Effector CD4-positive, alpha-beta T cell (primary cell): ENCODE measurements at regions not wholly inside any gene's neighbourhood (a gene's known extent, or its start where the extent isn't known, plus 50 kb on each side); places are given as distances from the start of the nearest gene placed in this dataset.

Experiments used
- DNase-seq: peaks from one replicate; pipeline ENCODE4 v3.0.0-alpha.2; 2020

DNA sequence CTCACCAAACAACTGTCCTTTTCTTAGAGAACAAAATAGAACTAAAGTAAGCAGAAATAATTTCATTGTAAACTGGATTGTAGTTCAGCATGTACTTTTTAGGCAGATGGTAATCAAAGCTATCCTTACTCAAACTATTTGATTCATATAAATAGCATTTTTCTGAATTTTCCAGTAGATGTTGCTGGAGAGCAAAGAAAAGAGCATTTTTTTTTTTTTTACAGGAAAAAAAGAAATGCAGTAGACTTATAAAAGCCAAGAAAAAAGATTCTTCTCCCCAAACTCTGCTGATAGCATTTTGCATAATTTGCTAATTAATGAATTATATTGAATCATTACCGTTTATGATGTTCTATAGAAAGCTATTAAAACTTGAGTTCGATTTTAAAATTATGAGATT lies 715.3 kb upstream of the WWC1 start:
- no peak for DNase-seq

DNA sequence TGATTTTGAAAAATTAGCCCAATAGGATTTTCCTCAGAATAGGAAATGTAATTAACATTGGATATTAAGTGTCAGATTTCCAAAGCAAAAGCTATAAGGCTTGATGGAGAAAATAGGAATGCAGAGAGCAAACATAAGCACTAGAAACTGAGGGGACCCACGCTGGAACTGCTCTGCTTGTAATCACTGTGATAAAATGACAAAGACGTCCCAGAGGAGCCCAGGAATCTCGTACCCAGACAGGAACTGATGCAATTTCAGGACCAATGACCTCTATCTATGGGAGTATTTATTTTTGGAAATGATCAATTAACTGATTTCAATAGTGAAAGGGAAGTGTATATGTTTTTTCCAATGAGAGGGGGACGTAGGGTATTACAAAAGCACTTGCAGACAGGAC lies 714.5 kb upstream of the WWC1 start:
- no peak for DNase-seq

DNA sequence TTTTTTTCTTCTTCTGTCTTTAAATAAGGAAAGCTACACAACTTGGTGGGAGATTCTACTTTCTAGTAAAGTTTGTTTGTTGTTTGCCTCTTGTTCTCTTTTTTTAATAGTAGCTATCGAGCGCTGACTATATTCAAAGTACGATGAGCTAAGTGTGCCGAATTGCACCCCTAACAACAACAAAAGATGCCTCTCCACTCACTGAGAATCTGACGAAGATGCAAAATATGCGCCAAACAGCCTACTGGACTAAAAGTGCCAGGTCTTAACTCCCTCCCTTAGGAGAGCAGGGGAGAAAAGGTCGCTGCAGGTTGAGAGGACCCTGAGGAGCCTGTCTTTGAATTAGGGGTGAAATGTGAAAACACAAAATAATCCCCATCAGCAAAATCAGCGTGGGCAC lies 713.8 kb upstream of the WWC1 start:
- no peak for DNase-seq

DNA sequence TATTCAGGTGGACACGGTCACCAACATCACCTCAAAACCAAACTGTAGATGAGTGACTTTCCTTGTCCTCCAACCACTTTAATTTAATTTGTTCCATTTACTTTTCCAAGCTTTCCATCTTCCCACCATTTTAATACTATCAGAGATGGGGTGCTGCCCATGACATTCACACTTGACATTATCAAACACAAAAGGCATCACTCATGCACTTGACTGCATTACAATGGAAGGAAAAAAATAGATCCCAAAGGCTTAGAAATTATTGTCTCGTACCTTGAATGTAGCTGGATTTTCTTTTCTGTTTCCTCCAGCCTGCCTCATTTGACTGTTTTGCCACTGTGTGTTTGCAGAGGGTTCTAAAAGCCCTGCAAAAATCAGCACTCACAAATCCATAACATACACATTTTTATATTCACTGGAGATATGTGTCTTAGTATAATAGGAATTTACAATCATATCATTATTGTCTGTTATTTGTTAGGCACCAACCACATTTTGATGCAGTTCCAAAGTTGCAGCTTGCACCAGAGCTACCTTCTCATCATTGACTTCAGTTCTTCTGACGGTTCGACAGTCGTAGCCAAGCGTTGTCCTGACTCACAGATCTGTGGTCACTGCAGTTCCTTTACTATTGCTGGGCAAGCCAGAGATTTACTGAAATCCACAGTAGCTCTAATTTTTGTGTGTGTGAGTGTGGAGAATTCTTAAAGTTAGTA lies 712.3 kb upstream of the WWC1 start:
- no peak for DNase-seq

DNA sequence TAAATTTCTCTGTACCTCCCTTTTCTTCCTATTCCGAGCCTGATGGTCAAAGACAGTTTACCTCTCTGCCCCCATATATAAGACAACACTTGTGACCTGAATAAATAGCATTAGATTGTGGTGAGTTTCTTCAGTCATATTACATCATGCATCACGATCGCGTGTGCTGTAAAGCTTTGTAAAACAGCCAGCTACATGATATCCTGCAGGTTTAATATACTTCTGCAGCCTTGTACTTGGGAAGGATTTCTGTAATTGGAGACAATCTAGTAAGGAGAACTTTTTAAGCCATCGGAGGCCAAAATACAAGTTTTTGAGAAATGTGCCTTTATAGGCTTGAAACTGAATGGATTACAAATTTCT lies 711.8 kb upstream of the WWC1 start:
- DNase-seq = no peak

DNA sequence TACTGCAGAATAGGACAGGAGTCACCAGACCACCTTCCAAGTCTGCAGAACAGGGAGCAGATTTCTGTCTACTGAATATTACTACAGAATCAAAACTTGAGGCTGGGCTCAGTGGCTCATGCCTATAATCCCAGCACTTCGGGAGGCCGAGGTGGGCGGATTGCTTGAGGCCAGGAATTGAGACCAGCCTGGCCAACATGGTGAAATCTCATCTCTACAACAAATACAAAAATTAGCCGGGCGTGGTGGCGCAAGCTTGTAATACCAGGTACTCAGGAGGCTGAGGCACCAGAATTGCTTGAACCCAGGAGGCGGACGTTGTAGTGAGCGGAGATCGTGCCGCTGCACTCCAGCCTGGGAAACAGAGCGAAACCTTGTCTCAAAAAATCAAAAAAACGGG lies 710.8 kb upstream of the WWC1 start:
- no peak for DNase-seq

DNA sequence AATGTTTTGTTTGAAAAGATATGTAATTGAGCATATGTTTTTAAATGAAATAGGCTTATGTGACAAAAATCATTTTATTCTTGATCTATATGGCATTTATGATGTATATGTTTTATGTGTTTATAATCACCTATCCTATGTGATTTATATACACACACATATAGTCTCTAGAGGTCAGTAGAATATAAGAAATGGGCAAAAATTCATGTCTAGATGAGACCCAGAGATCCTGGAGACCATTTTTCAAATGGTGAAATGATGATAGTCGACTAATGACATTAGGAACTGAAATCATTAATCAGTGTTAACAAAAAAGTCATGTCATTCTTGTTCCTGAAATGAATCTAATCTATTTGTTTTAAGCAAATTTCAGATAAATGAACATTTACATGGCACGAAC lies 709.2 kb upstream of the WWC1 start:
- DNase-seq = no peak

DNA sequence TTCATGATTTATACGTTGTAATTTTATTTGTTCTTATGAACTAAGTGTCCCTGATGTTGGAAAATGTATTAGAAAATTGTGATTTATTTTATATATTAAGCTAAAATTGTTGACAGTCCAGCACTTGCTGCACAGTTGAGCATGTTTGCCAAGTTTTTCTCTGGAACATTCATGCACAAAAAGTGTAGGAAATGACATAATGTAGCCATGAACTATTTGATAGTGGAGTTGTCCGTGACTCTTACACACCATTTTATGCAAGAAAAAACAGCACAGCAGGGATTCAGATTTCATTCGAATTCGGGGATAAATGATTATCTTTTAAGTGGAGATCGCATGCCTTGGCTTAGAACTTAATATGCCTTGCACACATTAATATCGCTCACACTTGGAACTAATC lies 708.6 kb upstream of the WWC1 start:
- DNase-seq = no peak

DNA sequence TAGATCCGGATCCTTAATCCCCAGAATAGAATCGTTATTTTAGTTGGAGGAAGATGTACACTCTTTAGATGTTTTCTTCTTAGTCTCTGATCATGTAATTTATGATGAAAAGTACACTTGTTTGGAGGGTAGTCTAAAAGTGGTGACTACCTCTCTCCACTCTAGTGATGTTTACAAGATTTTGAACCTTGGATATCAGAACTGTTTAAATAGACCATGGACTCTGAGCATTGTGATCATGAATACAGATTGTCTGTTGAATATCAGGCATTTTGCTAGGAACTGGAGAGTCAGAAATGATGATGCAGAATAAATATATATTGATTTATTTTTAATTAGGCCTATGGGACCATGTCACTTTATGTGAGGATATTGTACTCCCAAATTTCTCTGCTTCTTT lies 706.3 kb upstream of the WWC1 start:
- no peak for DNase-seq

DNA sequence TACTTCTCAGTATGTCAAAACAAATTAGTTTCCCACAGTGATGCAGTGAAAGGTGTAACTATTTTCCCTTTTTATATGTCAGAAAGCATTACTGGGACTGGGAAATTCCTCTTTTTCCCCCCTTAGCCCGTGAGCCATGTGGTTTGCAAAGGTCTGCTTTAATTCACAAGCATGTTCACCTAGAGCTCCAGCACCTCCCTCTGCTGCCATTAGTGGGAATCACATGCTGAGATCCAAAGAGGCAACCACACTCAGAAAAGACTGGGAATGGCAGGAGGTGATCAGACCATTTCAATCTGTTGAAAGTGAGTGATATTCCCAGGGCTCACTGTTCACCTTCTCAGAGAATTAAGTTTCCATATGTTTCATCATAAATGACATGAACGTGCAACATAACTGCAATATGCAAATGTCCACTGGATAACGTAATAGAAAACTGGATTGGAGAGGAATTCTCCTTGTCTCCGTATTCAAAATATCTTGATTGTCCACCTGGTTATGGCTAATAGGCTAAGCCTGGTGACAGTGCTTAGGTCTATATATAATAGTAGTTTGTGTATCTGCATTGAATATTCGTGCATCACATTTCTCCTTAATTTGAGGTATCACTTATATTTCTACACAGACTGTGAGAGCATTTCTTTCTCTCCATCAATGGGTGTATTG lies 703.5 kb upstream of the WWC1 start:
- DNase-seq = no peak

DNA sequence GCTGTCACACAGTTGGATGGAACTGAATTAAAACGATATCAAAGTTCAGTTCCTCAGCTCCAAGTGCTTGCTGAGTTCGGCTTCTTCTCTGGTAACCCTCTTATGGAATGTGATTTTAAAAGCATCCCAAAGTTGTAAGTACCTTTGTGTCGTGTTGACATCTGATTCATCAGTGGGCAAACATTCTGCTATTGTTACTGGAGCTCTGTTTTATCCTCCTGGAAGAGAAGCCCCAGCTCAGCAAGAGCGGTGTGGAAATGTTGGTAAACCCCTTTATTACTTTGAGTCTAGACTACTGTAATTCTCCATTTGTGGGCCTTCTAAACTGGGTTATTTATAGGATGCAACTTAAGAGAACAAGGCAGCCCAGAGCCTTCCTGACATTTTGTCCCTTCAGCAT lies 699.3 kb upstream of the WWC1 start:
- DNase-seq = no peak

DNA sequence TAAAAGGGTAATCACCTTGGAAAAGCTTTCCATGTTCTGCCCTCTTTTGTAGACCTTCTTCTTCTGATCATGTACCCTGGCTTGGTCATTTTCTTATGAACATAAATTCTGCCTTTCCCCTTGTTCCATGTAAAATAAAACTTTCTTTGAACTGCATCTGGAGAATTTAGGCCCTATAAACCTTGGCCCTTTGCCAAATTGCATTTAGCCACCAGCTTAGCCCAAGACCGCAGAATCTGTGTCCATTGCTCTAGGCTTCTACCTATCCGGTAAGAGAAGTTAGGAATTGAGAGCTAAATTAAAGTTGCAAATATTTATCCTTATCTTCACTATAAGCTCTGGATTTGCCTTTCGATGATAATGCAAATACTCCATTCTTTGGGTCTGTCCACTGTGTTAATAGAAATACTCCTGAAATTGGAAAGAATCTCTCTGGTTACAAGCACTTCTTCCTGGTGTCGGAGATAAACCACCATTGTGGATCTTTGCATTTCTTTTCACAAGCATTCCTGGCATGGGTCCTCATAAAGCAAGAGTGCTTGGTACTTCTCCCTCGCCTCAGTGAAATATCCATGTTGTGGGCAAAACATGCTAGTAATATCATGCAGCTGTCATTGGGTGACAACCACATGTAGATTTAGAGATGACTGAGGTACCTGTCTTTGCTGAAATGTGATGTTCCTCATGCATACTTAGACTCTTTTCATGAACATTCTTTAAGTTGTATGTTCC lies 698.0 kb upstream of the WWC1 start:
- DNase-seq = no peak

DNA sequence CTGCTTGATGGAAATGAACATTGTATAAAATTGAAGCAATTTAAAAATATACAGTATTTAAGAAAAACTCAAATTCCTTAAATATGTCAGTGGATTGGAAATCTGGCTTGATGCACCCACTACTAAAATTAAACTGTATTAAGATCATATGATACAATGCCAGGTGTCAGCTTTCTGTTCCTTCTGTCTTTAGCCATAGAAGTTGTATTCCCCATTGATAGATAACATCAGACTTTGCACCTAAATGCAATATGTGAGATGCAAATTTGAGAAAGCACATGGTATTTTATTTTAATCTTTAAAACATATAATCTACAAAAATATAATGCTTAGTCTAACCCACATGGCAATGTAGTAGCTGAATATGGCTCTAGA lies 697.4 kb upstream of the WWC1 start:
- no peak for DNase-seq

DNA sequence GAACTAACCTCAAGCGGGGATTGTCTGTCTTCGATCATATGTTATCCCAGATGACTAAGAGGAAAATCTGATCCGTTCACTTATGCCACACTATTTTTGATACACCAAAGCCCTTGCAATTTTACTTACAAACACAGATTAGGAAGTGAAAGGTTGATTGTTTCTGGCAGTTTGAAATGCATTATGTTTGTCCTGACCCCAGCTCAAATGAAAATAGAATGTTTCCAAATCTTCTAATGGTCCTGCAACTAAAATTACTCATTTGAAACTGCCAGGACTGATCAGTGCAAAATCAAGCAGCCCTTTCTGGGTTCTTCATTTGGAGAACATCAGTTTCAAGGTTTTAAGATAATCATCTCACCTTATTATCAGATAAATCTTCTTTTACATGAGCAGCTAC lies 696.7 kb upstream of the WWC1 start:
- DNase-seq = no peak

DNA sequence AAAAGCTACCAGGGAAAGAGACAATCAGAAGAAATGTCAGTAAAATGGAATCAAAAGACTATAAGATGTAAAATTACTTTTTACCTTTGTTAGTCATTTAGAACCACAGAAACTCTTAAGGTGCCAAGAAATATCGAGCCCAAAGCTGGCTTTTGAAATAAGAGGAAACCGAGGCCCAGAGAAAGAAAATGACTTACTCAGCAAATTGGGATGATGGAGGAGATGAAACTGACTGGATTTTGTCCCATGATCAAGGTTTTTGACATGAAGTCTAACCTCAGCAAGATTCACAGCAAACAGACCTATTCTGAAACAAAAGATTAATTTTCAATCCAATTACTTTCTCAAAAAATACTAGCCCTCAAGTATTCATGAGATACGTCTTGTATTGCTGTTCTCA lies 696.2 kb upstream of the WWC1 start:
- DNase-seq = no peak

DNA sequence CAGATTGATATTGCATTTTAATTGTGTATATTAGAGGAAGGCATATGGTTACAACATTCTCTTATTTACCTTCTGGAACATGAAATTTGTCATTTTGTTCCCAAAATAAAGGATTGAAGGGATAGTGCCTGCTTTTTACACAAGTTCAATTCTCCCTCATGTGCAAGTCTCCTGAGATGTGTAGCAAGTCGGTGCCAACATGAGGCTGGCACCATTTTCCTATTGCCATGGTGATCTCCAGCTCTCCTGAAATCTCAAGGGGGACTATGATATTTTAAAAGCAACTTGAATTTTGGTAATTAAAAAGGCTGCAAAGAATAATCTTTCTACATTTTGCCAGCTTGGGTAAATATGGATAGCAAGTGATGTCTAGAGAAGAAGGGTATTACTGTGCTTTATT lies 693.3 kb upstream of the WWC1 start:
- no peak for DNase-seq

DNA sequence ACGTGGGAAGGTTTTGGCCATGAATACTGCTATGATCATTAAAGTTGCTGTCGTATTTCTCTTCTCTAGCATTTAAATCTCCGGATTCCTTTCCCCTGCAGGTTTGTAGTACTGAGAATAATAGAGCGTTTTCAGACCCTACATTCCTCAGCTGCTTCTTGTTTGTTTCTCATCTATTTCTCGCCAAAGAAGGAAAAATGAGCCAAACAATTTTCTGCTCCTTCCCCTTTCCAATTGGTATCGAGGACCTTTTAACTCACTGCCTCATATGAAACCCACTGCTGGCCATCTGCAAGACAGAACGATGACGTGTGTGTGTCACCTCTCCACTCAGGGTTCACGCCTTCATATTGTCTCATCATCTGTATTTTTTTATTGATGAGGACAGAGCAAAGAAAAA lies 689.4 kb upstream of the WWC1 start:
- DNase-seq = no peak

DNA sequence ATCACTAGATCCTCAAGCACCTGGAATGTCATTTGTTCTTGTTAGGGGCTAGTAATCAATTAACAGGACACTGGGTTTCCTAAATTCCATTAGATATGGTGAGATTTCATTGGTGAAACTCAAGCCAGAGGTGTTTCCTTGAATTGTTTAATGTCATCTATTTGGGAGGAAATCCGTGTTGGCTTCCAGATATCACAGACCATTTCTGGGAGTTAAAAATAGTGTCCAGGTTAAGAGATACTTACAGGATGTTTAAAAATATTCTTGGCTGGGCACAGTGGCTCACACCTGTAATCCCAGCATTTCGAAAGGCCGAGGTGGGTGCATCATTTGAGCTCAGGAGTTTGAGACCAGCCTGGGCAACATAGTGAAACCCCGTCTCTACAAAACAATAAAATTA lies 688.3 kb upstream of the WWC1 start:
- DNase-seq = no peak

DNA sequence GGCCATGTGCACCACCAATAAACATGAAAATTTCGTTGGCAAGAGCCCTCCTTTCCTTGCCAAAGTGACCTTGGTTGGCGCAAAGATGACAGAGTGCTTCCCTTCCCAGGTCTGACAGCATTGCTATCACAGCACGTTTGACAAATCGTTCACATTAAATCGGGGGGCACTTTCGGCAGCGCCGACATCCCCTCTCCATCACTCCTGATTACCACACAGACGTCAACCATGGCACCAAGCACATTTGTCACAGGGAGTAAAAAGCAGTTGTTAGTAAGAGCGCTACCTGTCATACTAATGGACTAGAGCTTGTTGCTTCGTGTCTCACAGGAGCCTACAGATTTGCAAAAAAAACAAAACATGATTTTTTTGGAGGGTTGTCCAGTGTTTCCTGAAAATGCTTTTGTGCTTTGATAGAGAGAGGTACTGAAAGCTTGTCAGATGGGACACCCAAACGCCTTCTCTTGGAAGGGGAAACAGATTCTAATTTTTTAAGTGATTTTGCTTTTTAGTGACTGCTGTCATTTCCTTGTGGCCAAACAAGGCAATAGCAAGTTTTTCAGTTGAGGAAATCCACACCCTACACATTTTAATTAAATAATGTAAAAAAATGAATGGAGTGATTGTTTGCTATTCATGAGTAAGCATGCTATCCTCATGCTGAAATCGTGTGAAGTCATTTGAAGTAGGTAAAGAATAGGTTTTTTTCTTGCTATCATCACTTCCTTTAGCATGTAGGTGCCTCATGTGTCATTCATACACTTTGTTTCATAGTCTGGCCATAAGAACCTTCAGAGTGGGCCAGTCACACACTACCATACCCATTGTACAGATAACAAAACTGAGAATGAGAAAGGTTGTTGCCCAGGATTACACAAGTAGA lies 682.8 kb upstream of the WWC1 start:
- DNase-seq = no peak

DNA sequence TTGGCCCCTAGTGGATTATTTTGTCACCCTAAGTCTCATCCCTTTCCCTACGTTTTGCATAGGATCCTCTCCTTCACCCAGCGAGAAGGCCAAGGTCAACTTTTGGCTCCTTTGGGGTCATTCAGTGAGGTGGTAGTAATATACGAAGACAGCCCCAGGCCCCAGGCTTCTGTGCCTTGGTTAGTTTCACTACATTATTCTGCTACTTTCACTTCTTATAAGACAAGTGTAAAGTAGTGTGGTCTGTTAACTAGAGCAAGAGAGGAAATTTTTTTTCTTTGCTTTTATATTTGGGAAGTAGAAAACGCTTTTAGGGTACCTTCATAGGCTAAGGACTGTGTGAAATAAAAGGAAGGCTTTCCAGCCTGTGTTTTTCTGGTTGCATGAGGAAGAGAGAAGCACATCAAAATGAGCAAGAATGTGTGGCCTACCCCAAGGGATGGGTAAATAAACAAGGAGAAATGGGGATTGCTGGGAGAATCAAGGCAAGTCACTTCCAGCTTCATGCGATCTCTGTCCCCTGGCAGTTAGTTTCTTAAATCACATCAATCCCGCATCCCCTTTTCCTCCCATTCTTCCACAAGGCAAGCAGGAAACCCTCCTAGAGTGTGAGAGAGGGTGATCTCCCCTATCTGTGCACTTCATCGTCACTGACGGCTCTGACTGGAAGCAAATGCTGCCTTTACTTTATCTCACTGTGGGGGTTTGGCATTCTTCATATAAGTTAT lies 677.0 kb upstream of the WWC1 start:
- DNase-seq = no peak

DNA sequence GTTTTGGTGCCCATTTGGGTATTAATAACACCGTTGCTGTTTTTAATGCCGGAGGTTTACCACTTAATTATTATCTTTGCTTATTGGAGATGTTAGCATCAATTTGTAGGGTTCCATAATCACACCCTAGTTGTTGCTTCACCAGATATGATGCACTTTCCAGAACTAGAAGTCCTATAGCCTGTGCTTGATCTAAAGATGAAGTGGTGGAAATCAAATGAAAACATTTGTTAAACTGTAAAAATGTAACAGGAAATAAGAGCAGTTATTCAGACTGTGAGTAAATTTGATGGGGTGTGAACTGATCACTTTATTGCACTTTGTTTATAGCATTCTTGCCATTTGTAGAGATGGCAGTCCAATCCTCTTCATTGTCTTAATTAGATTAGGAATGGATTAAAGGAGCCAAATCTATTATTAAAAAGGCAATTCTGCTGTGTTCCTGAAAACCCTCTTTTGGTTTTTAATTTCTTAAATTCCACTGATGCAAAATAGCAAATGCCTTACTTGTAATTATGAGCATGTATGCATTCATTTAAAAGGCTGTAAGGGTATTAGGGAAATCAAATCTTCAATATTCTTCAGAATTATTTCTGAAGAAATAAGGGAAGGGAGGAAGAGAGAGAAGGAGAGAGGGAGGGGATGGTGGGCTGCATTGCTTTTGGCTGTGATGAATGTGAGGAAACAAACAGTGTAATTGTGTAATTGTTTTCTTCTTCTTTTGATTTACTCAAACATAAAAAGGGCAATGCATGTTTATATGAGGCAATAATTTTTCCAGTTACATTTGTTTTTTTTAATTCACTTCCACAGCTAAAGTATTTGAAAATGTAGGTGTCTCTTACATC lies 675.2 kb upstream of the WWC1 start:
- DNase-seq = no peak

DNA sequence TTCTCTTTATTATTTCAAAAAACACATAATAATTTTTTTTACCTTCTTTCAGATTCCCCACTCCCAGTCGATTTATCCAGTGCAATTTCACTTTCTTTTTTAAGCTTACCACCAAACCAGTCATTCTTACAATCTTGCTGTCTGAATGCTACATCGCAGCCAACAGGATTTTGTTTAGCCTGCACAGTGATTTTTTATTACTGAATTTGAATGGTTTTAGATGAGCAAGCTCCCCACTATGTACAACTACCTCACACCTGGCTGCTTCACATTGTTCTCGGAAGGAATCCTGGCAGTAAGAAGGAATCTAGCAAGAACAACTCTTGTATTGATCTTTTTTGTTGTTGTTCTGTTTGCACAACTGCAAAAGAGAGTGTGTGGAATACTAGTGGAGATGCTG lies 668.1 kb upstream of the WWC1 start:
- DNase-seq = no peak
